HG03045 (cell line): ENCODE measurements at regions not wholly inside any gene's neighbourhood (a gene's known extent, or its start where the extent isn't known, plus 50 kb on each side); places are given as distances from the start of the nearest gene placed in this dataset.

Experiments
- ATAC-seq: cut with Tn5 transposase; IDR thresholded peaks from one replicate; pipeline ENCODE4 v1.9.1; 2021; ENCODE audit warnings: mild to moderate bottlenecking, moderate library complexity; ENCODE audit not compliant: unreplicated experiment

- ATAC-seq: no peak
Measured at GRCh38 chr9:107949061-107949460, 459.5 kb upstream of the KLF4 start.

GRCh38 chr9:107948601-107949000, 459.0 kb upstream of the KLF4 start:
- no peak for ATAC-seq

GRCh38 chr9:107948086-107948485, 458.5 kb upstream of the KLF4 start:
- ATAC-seq: no peak

GRCh38 chr9:107946364-107947141, 457.0 kb upstream of the KLF4 start:
- ATAC-seq: no peak

GRCh38 chr9:107945961-107946360, 456.4 kb upstream of the KLF4 start:
- no peak for ATAC-seq

- no peak for ATAC-seq
Measured at GRCh38 chr9:107945493-107945892, 455.9 kb upstream of the KLF4 start.

- ATAC-seq: no peak
Measured at GRCh38 chr9:107944387-107944786, 454.8 kb upstream of the KLF4 start.

- ATAC-seq: no peak
Measured at GRCh38 chr9:107943901-107944300, 454.3 kb upstream of the KLF4 start.

- no peak for ATAC-seq
Measured at GRCh38 chr9:107942856-107943255, 453.3 kb upstream of the KLF4 start.

- no peak for ATAC-seq
Measured at GRCh38 chr9:107942291-107942690, 452.7 kb upstream of the KLF4 start.

GRCh38 chr9:107940616-107941595, 451.3 kb upstream of the KLF4 start:
- ATAC-seq: no peak

- ATAC-seq: no peak
Measured at GRCh38 chr9:107938801-107939386, 449.3 kb upstream of the KLF4 start.

- ATAC-seq: no peak
Measured at GRCh38 chr9:107935931-107936330, 446.4 kb upstream of the KLF4 start.

- ATAC-seq: no peak
Measured at GRCh38 chr9:107933516-107933915, 443.9 kb upstream of the KLF4 start.

- ATAC-seq: no peak
Measured at GRCh38 chr9:107933097-107933496, 443.5 kb upstream of the KLF4 start.

GRCh38 chr9:107932601-107933000, 443.0 kb upstream of the KLF4 start:
- no peak for ATAC-seq

- ATAC-seq: no peak
Measured at GRCh38 chr9:107932046-107932445, 442.5 kb upstream of the KLF4 start.

- ATAC-seq: no peak
Measured at GRCh38 chr9:107931071-107931715, 441.6 kb upstream of the KLF4 start.

GRCh38 chr9:107929443-107929842, 439.9 kb upstream of the KLF4 start:
- ATAC-seq: no peak

GRCh38 chr9:107928701-107929371, 439.3 kb upstream of the KLF4 start:
- ATAC-seq: no peak
